B cell (primary cell): ENCODE measurements at regions not wholly inside any gene's neighbourhood (a gene's known extent, or its start where the extent isn't known, plus 50 kb on each side); places are given as distances from the start of the nearest gene placed in this dataset.

Experiments used
- ATAC-seq: fragments of 200-7000 bp; cut with Tn5 transposase; one replicate; pipeline ENCODE4 v1.10.0; 2021; ENCODE audit warnings: low read depth, mild to moderate bottlenecking, moderate number of reproducible peaks, moderate library complexity
- CTCF ChIA-PET: fragments of 350-600 bp; sonication (Branson Sonifier 250); formaldehyde crosslinking; loops from one replicate; lab custom pipeline; 2021; ENCODE audit warnings: antibody characterized with exemption, inconsistent platforms; lab: Charles Lee
- POLR2A ChIA-PET: fragments of 350-600 bp; sonication (Branson Sonifier 250); formaldehyde crosslinking; loops from one replicate; lab custom pipeline; 2021; ENCODE audit warnings: antibody characterized with exemption; lab: Charles Lee
- DNase-seq: peaks from one replicate; pipeline ENCODE4 v3.0.0; 2013
- H2AFZ ChIP-seq: 2 replicates; pipeline ENCODE4 v1.6.1; 2012; ENCODE audit warnings: mild to moderate bottlenecking, low read depth, low read length; ENCODE audit not compliant: insufficient read depth, poor library complexity, severe bottlenecking
- H3K27ac ChIP-seq, 2 donors: 1 replicate in 1 of 2; 2 replicates in 1 of 2; pipeline ENCODE4 v1.5.1; 2012 to 2013; ENCODE audit warnings: low read length in 2 of 2, mild to moderate bottlenecking in 2 of 2, moderate library complexity in 1 of 2
- H3K27me3 ChIP-seq, 4 experiments: fragments of 200-600 bp in 1 of 4; sonication (generic) in 1 of 4; replicated peaks in 1 of 4; 1 replicate in 2 of 4; 2 replicates in 2 of 4; pipeline versions ENCODE4 v1.6.1 to v1.7.0; 2013 to 2016; ENCODE audit warnings: low read length in 3 of 4, mild to moderate bottlenecking in 2 of 4, mixed read lengths in 1 of 4, moderate library complexity in 1 of 4; ENCODE audit not compliant: insufficient read depth in 4 of 4, control insufficient read depth in 3 of 4; ENCODE audit errors: control extremely low read depth in 1 of 4
- H3K36me3 ChIP-seq, 2 experiments: replicated peaks in 1 of 2; 1 replicate in 1 of 2; 2 replicates in 1 of 2; pipeline versions ENCODE4 v1.6.1 to v1.7.1; 2013; ENCODE audit warnings: low read length in 1 of 2; ENCODE audit not compliant: insufficient read depth in 2 of 2, control insufficient read depth in 1 of 2; ENCODE audit errors: control extremely low read depth in 1 of 2, extremely low read depth in 1 of 2
- H3K4me1 ChIP-seq, 2 donors: fragments of 200-600 bp in 1 of 2; sonication (generic) in 1 of 2; 1 replicate in 1 of 2; 2 replicates in 1 of 2; pipeline versions ENCODE4 v1.5.1 to v1.6.1; 2013 to 2017; ENCODE audit warnings: low read length in 2 of 2; ENCODE audit not compliant: control insufficient read depth in 2 of 2, insufficient read depth in 2 of 2
- H3K4me2 ChIP-seq: replicated peaks from 2 replicates; pipeline ENCODE3; 2012; ENCODE audit warnings: mild to moderate bottlenecking, low read depth, low read length; ENCODE audit not compliant: poor library complexity, severe bottlenecking
- H3K4me3 ChIP-seq, 5 experiments: fragments of 200-600 bp in 1 of 5; sonication (generic) in 1 of 5; 1 replicate in 3 of 5; 2 replicates in 2 of 5; pipeline versions ENCODE4 v1.5.1 to v1.7.0; 2011 to 2016; ENCODE audit warnings: low read length in 4 of 5, mild to moderate bottlenecking in 4 of 5, low read depth in 2 of 5, control low read depth in 1 of 5, moderate library complexity in 1 of 5; ENCODE audit not compliant: insufficient read depth in 1 of 5; ENCODE audit errors: control extremely low read depth in 1 of 5, extremely low read depth in 1 of 5
- H3K79me2 ChIP-seq: fragments of 200-600 bp; sonication (generic); one replicate; pipeline ENCODE4 v1.6.0; 2016; ENCODE audit warnings: low read length; ENCODE audit not compliant: control insufficient read depth, insufficient read depth
- H3K9ac ChIP-seq: fragments of 200-600 bp; sonication (generic); 2 replicates; pipeline ENCODE4 v1.6.1; 2017; ENCODE audit warnings: mild to moderate bottlenecking, low read length, moderate library complexity
- H3K9me3 ChIP-seq, 3 donors: one replicate each; pipeline versions ENCODE4 v1.6.1 to v1.7.1; 2013; ENCODE audit warnings: low read length in 2 of 3; ENCODE audit not compliant: control insufficient read depth in 2 of 3, insufficient read depth in 1 of 3; ENCODE audit errors: control extremely low read depth in 1 of 3
- H4K20me1 ChIP-seq: 2 replicates; pipeline ENCODE4 v1.6.0; 2012; ENCODE audit warnings: mild to moderate bottlenecking, low read length; ENCODE audit not compliant: insufficient read depth, control insufficient read depth, poor library complexity, severe bottlenecking
- H3K27ac Mint-ChIP-seq: one replicate; pipeline ENCODE4 v1.8.0; 2021; ENCODE audit warnings: mixed read lengths
- H3K27me3 Mint-ChIP-seq: one replicate; pipeline ENCODE4 v1.8.0; 2021; ENCODE audit warnings: mixed read lengths
- H3K4me1 Mint-ChIP-seq: one replicate; pipeline ENCODE4 v1.8.0; 2021; ENCODE audit warnings: mixed read lengths
- H3K4me3 Mint-ChIP-seq: one replicate; pipeline ENCODE4 v1.8.0; 2021; ENCODE audit warnings: mixed read lengths
- H3K9me3 Mint-ChIP-seq: one replicate; pipeline ENCODE4 v1.8.0; 2022; ENCODE audit warnings: mixed read lengths; ENCODE audit not compliant: insufficient read depth
- CTCF ChIP-seq: fragments of 200-600 bp; IDR thresholded peaks from one replicate; pipeline ENCODE4 v1.8.0; 2022; ENCODE audit warnings: antibody characterized with exemption, mild to moderate bottlenecking
- EZH2 ChIP-seq: IDR thresholded peaks from 2 replicates; pipeline ENCODE4 v1.6.1; 2012; ENCODE audit warnings: borderline replicate concordance, low read depth, mild to moderate bottlenecking, moderate library complexity, low read length; ENCODE audit not compliant: insufficient read depth, poor library complexity, severe bottlenecking
- WGBS: methylation state at CpG from one replicate; pipeline ENCODE4 v1.1.5; 2013; ENCODE audit warnings: missing lambda C conversion rate; ENCODE audit not compliant: insufficient coverage; 5-methylcytosine and 5-hydroxymethylcytosine counted together
- intact Hi-C: fragments of 100-400 bp; cut with micrococcal nuclease; formaldehyde crosslinking; loops from one replicate; pipeline ENCODE4 v1.10.0; 2022

GRCh38 chrX:83004012-83004411 lies 504.1 kb upstream of the POU3F4 start:
- H3K27ac Mint-ChIP-seq, result no peak overlapping the region
- POLR2A ChIA-PET, result no interaction called here
- no peaks in the 10 kb centered on the region for H3K27me3 Mint-ChIP-seq
- H3K9me3 Mint-ChIP-seq, result no peaks in the 10 kb centered on the region
- CTCF ChIA-PET, result no interaction called here
- no peaks in the 10 kb centered on the region for H3K79me2 ChIP-seq
- DNase-seq (no peak), ATAC-seq (no peak)
- H3K9me3 ChIP-seq, result no peaks in the 10 kb centered on the region
- no peak overlapping the region for H2AFZ ChIP-seq
- intact Hi-C loops, result loop anchor here (10.0 kb wide), 1 partner anchor 841 kb away; no protein-coding TSS in a partner anchor
- no peaks in the 10 kb centered on the region for H3K36me3 ChIP-seq
- no peak overlapping the region for H3K9ac ChIP-seq
- no peak overlapping the region for H3K4me3 Mint-ChIP-seq
- no peaks in the 10 kb centered on the region for H4K20me1 ChIP-seq
- H3K4me1 Mint-ChIP-seq, result no peaks in the 10 kb centered on the region
- H3K4me2 ChIP-seq, result no peak overlapping the region
- H3K27ac ChIP-seq, result no peak overlapping the region
- H3K27me3 ChIP-seq, result no peaks in the 10 kb centered on the region
- no peak for TF ChIP-seq CTCF
- TF ChIP-seq EZH2, result no peak
- WGBS, result 88% methylated on average over 1 of the region's 1 CpG
- no peaks in the 10 kb centered on the region for H3K4me1 ChIP-seq
- no peak overlapping the region for H3K4me3 ChIP-seq

- ATAC-seq, result no peak
- no peak overlapping the region for H3K4me3 Mint-ChIP-seq
- no peak overlapping the region for H3K4me3 ChIP-seq
- no peak overlapping the region for H3K27ac ChIP-seq
- CTCF ChIA-PET, result no interaction called here
- H3K36me3 ChIP-seq, result no peaks in the 10 kb centered on the region
- no CpG with 5 or more reads among the region's 6 CpGs for WGBS
- no peak overlapping the region for H3K4me2 ChIP-seq
- no peaks in the 10 kb centered on the region for H3K4me1 Mint-ChIP-seq
- no peak overlapping the region for H3K27ac Mint-ChIP-seq
- H3K79me2 ChIP-seq, result no peaks in the 10 kb centered on the region
- TF ChIP-seq CTCF (peak; percentile 44), EZH2 (no peak)
- H3K27me3 ChIP-seq, result no peaks in the 10 kb centered on the region
- POLR2A ChIA-PET, result no interaction called here
- H4K20me1 ChIP-seq, result no peaks in the 10 kb centered on the region
- DNase-seq, result peak; percentile 4
- H3K9ac ChIP-seq, result no peak overlapping the region
- H3K27me3 Mint-ChIP-seq, result no peaks in the 10 kb centered on the region
- no peaks in the 10 kb centered on the region for H3K9me3 Mint-ChIP-seq
- intact Hi-C loops, result loop anchor here (10.0 kb wide), 1 partner anchor 836 kb away; no protein-coding TSS in a partner anchor
- H3K9me3 ChIP-seq, result no peaks in the 10 kb centered on the region
- H3K4me1 ChIP-seq, result no peaks in the 10 kb centered on the region
- H2AFZ ChIP-seq, result no peak overlapping the region
These were observed 499.7 kb upstream of the POU3F4 start for GRCh38 chrX:83008415-83008814.
